ENCODE measurements at regions not wholly inside any gene's neighbourhood (a gene's known extent, or its start where the extent isn't known, plus 50 kb on each side); places are given as distances from the start of the nearest gene placed in this dataset.

GRCh38 chr7:26522633-26523032 is 231.0 kb downstream of the SNX10 start:
- no peak overlapping the region for H3K4me3 ChIP-seq
- no peak overlapping the region for H3K27ac ChIP-seq (ENCODE audit: control insufficient read depth, insufficient read depth)
- POLR2A ChIA-PET: interaction anchor here (1.0 kb wide), 1 partner anchor 9 kb away, joined by 3 read pairs; no protein-coding TSS in a partner anchor
- SMC1A ChIA-PET (ENCODE audit: uncharacterized antibody, unreplicated experiment): interaction anchor here (0.5 to 1.4 kb wide), 3 partner anchors 13 to 642 kb away, joined by 3 to 4 read pairs (median 4); no protein-coding TSS in a partner anchor
- ATAC-seq: no peak
- no TSS peak for BruUV-seq (replicated peaks)
- no peaks in the 10 kb centered on the region for H3K9me3 ChIP-seq (replicated peaks; ENCODE audit: control insufficient read depth, insufficient read depth, low read length)
- H2AFZ ChIP-seq (ENCODE audit: control insufficient read depth, low read depth, low read length): no peak overlapping the region
- WGBS (ENCODE audit: insufficient coverage, insufficient replicate concordance, low lambda C conversion rate, missing lambda C conversion rate): 33% methylated on average over 1 of the region's 1 CpG
- no peak overlapping the region for H3K4me2 ChIP-seq (ENCODE audit: control insufficient read depth, insufficient read depth)
- H4K20me1 ChIP-seq (ENCODE audit: control insufficient read depth, insufficient read depth): no peaks in the 10 kb centered on the region
- in situ Hi-C loops (cut with MboI): loop anchor here (25.0 kb wide), 1 partner anchor 260 kb away; no protein-coding TSS in a partner anchor
- no peaks in the 10 kb centered on the region for H3K36me3 ChIP-seq (ENCODE audit: control insufficient read depth in 2 of 2, insufficient read depth in 2 of 2, low read length in 1 of 2)
- no peaks in the 10 kb centered on the region; a peak in 1 of 4 replicates for H3K27me3 ChIP-seq (replicated peaks in 1 of 2; ENCODE audit: control insufficient read depth in 2 of 2, insufficient read depth in 2 of 2, low read length in 1 of 2)
- H3K9ac ChIP-seq (ENCODE audit: control insufficient read depth, insufficient read depth, low read length): no peak overlapping the region
- H3K79me2 ChIP-seq (ENCODE audit: control insufficient read depth, insufficient read depth, low read length): no peaks in the 10 kb centered on the region
- CTCF ChIA-PET: interaction anchor here (1.0 to 1.5 kb wide), 2 partner anchors 10 to 165 kb away, joined by 4 to 5 read pairs; no protein-coding TSS in a partner anchor
- no peak for DNase-seq (ENCODE audit: low read depth, low spot score)
- no peaks in the 10 kb centered on the region for H3K4me1 ChIP-seq (ENCODE audit: control insufficient read depth, insufficient read depth, low read length)
- RAD21 ChIA-PET (ENCODE audit: unreplicated experiment): interaction anchor here (1.2 kb wide), 1 partner anchor 22 kb away, joined by 3 read pairs; no protein-coding TSS in a partner anchor
- intact Hi-C loops (cut with micrococcal nuclease; ENCODE audit: unreplicated experiment): no loop called here
- no peak for FAIRE-seq
- TF ChIP-seq POLR2AphosphoS2 (IDR thresholded peaks at IDR 0.05; ENCODE audit: low read depth, low read length) (no peak), RB1 (IDR thresholded peaks at IDR 0.05; ENCODE audit: borderline replicate concordance) (no peak), EP300 (IDR thresholded peaks at IDR 0.05; ENCODE audit: borderline replicate concordance in 1 of 2, control insufficient read depth in 1 of 2, low read depth in 2 of 2, low read length in 2 of 2) (no peak), CREM (IDR thresholded peaks at IDR 0.05; ENCODE audit: low read depth) (no peak), BHLHE40 (IDR thresholded peaks at IDR 0.05; ENCODE audit: borderline replicate concordance in 1 of 2, low read depth in 2 of 2, low read length in 1 of 2) (no peak), SKIL (IDR thresholded peaks at IDR 0.05; ENCODE audit: low read depth, poor library complexity, severe bottlenecking) (no peak), KLF5 (IDR thresholded peaks at IDR 0.05; ENCODE audit: partially characterized antibody) (no peak), SUPT20H (IDR thresholded peaks at IDR 0.05; ENCODE audit: borderline replicate concordance, control insufficient read depth, low read depth, low read length) (no peak), TBL1XR1 (IDR thresholded peaks at IDR 0.05; ENCODE audit: low read depth, low read length) (no peak)
- TF ChIP-seq, protein P1, sequence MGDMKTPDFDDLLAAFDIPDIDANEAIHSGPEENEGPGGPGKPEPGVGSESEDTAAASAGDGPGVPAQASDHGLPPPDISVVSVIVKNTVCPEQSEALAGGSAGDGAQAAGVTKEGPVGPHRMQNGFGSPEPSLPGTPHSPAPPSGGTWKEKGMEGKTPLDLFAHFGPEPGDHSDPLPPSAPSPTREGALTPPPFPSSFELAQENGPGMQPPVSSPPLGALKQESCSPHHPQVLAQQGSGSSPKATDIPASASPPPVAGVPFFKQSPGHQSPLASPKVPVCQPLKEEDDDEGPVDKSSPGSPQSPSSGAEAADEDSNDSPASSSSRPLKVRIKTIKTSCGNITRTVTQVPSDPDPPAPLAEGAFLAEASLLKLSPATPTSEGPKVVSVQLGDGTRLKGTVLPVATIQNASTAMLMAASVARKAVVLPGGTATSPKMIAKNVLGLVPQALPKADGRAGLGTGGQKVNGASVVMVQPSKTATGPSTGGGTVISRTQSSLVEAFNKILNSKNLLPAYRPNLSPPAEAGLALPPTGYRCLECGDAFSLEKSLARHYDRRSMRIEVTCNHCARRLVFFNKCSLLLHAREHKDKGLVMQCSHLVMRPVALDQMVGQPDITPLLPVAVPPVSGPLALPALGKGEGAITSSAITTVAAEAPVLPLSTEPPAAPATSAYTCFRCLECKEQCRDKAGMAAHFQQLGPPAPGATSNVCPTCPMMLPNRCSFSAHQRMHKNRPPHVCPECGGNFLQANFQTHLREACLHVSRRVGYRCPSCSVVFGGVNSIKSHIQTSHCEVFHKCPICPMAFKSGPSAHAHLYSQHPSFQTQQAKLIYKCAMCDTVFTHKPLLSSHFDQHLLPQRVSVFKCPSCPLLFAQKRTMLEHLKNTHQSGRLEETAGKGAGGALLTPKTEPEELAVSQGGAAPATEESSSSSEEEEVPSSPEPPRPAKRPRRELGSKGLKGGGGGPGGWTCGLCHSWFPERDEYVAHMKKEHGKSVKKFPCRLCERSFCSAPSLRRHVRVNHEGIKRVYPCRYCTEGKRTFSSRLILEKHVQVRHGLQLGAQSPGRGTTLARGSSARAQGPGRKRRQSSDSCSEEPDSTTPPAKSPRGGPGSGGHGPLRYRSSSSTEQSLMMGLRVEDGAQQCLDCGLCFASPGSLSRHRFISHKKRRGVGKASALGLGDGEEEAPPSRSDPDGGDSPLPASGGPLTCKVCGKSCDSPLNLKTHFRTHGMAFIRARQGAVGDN (IDR thresholded peaks at IDR 0.05): no peak
- TF ChIP-seq, protein P2, sequence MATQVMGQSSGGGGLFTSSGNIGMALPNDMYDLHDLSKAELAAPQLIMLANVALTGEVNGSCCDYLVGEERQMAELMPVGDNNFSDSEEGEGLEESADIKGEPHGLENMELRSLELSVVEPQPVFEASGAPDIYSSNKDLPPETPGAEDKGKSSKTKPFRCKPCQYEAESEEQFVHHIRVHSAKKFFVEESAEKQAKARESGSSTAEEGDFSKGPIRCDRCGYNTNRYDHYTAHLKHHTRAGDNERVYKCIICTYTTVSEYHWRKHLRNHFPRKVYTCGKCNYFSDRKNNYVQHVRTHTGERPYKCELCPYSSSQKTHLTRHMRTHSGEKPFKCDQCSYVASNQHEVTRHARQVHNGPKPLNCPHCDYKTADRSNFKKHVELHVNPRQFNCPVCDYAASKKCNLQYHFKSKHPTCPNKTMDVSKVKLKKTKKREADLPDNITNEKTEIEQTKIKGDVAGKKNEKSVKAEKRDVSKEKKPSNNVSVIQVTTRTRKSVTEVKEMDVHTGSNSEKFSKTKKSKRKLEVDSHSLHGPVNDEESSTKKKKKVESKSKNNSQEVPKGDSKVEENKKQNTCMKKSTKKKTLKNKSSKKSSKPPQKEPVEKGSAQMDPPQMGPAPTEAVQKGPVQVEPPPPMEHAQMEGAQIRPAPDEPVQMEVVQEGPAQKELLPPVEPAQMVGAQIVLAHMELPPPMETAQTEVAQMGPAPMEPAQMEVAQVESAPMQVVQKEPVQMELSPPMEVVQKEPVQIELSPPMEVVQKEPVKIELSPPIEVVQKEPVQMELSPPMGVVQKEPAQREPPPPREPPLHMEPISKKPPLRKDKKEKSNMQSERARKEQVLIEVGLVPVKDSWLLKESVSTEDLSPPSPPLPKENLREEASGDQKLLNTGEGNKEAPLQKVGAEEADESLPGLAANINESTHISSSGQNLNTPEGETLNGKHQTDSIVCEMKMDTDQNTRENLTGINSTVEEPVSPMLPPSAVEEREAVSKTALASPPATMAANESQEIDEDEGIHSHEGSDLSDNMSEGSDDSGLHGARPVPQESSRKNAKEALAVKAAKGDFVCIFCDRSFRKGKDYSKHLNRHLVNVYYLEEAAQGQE (IDR thresholded peaks at IDR 0.05; ENCODE audit: low read depth, low read length): no peak
- TF ChIP-seq, protein P3, sequence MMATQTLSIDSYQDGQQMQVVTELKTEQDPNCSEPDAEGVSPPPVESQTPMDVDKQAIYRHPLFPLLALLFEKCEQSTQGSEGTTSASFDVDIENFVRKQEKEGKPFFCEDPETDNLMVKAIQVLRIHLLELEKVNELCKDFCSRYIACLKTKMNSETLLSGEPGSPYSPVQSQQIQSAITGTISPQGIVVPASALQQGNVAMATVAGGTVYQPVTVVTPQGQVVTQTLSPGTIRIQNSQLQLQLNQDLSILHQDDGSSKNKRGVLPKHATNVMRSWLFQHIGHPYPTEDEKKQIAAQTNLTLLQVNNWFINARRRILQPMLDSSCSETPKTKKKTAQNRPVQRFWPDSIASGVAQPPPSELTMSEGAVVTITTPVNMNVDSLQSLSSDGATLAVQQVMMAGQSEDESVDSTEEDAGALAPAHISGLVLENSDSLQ (IDR thresholded peaks at IDR 0.05): no peak

Data from GM12878 (cell line).